NCI-H774 (cell line): ENCODE measurements at regions not wholly inside any gene's neighbourhood (a gene's known extent, or its start where the extent isn't known, plus 50 kb on each side); places are given as distances from the start of the nearest gene placed in this dataset.

ENCODE experiments used
- DNase-seq: peaks from one replicate; lab custom pipeline; 2025; lab: John Stamatoyannopoulos, UW

DNA sequence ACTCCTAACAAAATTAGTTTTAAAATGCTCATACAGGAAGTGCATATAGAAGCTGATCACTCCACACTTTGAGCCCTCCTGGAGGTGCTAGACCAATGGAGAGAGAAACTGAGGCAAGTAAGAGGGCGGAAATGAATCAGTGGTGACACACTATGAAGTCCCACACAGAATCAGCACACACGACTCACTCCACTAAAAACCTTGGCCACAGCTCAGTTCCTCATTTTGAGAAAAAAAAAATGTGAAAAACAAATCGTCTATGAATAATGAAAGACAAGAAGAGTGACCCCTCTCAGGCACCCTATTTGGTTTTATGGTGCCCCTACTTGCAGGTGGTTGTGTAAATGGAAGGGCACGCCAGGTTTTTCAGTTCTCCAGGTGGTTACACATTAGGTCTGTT is 675.1 kb upstream of the BRINP3 start:
- DNase-seq: no peak

DNA sequence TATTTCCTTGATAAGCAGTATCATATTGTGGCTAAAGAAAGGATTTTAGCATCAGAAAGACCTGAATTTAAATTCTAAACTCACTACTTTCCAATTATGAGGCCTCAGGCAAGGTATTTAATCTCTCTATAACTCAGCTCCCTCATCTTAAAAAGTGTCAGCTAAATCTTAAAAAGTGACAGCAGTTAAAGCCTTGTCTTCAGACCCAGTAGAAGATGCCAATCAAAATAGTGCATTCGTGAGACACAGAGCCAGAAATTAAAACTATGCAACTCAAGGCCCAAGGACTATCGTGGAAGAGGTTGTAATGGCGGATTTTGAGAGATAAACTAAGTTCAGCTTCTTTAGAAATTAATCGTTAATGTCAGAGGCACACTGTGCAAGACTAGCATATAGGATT is 677.5 kb upstream of the BRINP3 start:
- DNase-seq: no peak

DNA sequence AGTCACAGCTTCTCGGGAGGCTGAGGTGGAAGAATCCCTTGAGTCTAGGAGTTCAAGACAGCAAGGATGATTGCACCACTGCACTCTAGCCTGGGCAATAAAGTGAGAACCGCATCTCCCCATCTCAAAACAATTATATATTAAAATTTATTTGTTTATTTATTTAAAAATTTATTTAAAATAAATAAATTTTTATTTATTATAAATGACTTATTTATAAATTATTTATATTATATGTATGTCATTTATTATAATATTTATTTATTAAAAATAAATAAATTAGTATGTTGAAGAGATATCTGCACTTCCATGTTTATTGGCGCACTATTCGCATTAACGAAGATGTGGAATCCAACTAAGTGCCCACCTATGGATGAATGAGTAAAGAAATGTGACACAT is 683.2 kb upstream of the BRINP3 start:
- no peak for DNase-seq

DNA sequence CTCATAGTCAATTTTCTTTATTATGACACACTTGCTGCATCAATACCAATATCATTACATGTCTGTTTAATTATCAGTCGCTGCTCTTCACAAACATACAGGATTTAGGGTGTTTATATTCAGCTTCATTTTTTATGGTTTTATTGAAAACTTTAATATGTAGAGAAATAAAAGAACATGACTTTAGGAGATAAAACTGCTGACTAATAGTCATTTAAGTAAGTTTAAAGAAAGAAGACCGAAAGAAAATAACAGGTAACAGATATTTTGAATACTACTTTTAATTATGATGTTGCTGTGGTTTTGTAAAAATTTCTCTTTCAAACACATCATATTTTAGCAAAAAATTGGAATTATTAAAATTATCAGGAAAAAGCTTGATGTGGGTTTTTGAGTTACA is 685.1 kb upstream of the BRINP3 start:
- DNase-seq: no peak

DNA sequence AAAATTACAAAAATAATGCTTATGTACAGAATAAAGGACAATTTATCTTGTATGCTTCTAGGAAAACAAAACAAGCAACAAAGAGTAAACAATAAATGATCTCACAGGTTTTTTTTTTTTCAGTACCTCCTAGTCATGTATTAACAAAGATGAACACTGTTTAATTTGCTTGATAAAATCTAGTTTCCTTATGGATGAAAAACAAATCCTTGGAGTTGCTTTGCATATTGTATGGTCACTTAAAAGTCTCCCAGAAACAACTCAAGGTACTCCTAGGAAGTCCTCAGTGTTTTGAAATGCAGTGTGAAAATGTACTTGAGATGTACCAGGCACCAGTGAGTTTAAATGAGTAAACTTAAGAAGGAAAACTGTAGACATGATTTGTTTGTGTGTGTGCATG is 686.0 kb upstream of the BRINP3 start:
- no peak for DNase-seq

DNA sequence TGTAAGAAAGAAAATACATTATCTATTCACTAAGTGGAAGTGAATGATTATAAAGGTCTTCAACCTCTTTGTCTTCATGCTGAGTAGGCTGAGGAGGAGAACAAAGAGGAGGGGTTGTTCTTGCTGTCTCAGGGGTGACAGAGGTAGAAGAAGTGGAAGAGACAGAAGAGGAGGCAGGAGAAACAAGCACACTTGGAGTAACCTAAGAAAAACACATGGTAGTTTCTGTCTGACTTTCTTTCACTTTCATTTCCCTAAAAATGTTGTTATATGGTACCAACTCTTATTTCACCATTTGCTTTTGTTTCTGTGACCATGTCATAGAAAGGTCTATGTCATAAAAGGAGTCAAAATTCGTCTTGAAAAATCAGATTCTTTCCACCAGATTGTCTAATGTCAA is 696.6 kb upstream of the BRINP3 start:
- DNase-seq: no peak

DNA sequence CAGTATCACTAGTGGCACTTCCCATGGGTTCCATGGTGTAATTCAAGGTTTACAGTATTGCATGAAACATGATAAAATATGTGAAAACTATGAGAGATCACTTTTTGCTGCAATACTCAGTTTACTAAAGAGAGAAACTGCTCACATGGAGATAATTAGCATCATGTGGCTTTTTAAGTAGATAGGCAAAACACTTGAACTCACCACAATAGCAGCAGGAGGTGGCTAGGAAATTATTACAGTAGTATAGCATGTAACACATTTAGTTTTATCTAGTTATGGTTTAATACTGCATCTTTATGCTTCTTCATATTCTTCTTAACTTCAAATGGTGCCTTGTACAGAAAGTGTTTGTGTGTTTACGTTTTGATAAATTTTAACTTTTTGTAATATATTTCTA is 698.5 kb upstream of the BRINP3 start:
- no peak for DNase-seq

DNA sequence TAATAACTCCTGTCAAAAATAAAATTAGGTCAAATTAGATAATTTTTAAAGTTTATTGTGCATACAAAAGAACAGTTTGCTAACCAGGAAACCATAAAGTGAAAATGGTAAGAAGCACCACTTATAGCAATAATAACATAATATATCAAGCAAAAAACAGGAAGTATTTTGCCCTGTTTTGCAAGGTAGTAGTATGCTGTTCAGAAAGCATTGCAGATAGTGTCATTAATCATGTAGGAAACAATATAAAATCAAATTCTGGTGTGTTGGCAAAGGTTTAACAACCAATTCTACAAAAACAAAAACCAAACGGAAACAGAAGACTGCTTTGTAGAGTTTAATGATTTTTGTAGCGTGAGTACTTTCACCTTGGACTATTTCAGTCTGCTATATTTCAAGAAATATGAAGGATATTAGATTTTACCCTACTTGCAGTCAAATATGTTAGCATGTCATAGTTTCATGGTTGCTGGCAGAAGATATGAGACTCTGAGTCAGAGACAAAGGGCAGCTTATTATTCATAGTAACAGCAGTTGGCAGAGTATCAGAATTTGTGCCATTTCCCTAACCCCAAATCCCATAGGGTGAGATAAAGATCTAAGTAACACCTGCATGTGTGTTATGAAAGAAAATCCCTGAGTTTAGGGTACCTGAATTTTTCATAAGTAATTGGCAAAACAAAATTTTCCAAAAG is 729.0 kb upstream of the BRINP3 start:
- DNase-seq: no peak

DNA sequence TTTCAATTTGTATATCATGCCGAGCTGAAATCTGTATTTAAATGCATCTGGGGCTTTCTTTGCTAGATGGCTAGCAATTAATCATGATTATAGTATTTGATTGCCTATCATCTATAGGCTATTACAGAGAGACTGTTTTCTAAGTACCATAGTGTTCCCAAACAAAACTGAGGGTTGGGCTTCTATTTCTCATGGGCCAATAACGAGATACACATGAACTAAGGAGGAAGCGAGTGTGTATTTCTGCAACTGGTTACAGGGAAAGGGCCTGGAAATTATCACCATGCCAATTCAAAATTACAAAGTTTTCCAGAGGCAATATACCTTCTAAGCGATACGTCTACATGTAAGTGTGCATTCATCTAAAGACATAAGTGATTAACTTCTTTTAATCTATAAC is 744.5 kb upstream of the BRINP3 start:
- DNase-seq: no peak

DNA sequence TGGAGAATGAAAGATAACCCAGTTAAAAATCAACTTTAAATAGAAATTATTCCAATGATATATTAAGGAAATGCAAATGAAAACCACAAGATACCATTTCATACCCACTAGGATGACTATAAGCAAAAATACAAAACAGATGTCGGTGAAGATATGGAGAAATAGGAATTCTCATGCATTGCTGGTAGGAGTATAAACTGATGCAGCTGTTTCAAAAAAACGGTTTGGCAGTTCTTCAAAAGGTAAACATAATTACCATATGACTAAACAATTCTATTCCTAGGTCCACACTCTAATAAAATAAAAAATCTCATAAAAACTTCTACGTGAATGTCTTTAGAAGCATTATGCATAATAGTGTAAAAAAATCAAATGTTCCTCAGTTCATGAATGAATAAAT is 763.3 kb upstream of the BRINP3 start:
- no peak for DNase-seq

DNA sequence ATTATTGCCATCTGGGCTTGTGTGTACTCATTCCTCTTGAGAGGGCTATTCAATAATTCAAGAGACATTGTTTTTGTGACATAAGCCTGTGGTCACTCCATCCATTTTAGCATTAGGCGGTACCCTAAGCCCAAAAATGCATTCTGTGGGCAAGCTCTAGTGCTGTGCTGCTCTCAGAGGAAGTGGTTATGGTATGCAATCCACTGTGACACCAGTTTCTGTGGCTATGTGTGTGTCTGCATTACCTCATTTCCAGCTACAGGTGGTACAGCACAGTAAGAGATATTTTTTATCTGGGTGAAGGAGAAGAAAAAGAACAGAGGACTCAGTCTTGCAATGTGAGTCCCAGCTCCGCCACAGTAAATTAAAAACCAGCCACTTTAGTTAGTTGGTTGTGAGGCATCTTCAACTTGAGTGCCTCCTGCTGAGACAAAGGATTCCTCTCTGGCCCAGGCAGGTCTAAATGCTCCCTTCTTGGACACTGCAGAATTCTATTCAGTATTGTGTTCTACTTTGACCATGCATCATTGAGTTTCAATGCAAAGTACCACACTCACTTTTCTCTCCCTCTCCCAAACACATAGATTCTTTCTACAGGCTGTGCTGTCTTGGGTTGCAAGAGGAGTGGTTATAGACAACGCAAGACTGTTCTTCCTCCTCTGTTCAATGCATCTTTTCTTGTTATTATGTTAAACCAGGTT is 777.8 kb upstream of the BRINP3 start:
- no peak for DNase-seq

DNA sequence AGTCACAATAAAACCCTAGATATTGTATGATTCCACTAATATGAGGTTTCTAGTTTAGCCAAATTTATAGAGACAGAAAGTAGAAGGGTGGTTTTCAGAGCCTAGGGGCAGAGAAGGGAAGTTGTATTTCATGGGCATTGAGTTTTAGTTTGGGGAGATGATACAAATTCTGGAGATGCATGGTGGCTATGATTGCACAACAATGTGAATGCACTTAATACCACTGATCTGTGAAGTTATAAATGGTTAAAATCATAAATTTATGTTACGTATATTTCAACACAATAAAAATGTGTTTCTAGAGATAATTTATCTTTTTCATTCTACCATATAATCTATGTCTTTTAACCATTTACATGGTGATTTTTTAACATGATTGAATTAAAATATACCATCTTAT is 779.3 kb upstream of the BRINP3 start:
- DNase-seq: no peak

DNA sequence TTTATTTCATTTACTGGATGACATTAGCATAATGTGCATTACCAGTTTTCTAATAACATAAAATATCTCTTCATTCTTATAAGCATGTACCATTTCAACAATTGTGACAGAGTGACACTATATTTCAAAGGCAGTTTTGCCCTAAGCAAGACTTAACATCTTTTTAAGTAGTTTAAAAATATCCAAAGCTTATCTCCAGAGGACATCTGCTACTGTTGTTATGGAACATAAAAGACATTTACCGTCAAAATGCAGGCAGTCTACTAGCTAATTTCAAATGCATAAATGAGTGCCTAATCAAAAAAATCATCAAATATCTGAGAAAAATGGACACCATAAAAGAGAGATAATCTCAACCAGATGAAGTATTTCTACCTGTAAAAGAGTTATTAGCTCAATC is 782.4 kb upstream of the BRINP3 start:
- no peak for DNase-seq

DNA sequence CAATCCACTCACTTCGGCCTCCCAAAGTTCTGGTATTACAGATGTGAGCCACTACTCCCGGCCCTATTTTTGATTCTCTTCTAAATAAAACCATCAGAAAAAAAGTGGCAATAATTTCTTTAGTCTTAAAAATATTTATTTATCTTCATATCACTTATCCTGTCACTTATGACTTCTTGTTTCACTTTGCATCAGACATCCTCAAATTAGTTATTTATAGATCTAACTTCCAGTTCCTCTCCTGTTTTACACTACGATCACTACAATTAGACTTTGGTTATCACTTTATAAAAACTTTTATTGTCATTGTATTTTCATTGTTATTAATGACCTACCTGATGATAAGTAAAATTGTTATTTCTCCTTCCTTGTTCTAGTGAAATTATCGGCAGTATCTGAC is 783.4 kb upstream of the BRINP3 start:
- no peak for DNase-seq

DNA sequence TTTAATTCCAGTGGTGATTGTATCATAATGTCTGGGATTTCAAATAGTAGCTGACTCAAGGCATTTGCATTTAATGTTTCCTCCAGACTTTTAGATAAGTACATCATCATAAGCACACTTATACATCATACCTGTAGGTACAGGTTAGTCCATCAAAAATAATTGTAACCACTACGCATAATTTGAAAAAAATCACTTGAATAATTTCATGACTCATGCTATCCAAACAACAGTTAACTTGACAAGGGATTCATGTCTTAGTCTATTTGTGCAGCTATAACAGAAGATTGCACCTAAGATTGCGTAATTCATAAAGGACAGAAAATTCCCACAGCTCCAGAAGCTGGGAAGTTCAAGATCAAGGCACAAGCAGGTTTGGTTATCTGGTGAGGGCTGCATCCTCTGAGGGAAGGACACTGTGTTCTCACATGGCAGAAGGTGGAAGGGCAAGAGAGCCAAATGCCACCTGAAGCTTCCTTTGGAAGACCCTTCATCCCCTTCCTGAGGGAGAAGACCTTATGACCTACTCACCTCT is 801.7 kb upstream of the BRINP3 start:
- DNase-seq: no peak

DNA sequence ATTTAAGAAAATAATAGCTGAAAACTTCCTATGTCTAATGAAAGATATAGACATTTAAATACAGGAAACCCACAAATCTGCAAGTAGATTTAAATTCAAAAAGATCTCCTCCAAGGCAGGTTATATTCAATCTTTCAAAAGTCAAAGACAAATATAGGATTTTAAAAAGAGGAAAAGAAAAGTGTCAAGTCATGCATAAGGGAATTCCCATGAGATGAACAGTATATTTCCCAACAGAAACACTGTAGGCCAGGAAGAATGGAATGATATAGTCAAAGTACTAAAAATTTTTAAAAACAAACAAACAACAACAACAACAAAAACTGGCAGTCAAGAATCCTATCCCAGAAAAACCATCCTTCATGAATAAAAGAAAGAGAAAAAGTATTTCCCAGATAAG is 806.5 kb upstream of the BRINP3 start:
- no peak for DNase-seq

DNA sequence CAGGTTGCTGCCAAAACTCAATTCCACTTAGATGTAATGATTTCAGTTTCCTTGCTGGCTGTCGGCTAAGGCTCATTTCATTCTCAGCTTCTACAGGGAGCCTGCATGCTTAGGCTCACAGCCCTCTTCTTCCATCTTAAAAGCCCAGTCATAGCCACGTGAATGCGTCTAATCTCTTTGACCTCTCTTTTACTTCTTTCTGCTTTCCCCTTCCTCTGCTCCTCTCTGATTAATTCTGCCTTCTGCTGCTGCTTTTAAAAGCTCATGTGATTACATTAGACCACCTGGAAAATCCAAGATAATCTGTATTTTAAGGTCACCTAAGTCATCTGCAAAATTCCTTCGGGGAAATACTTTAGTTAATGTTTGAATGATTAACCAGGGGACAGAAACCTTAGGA is 812.8 kb upstream of the BRINP3 start:
- DNase-seq: no peak

DNA sequence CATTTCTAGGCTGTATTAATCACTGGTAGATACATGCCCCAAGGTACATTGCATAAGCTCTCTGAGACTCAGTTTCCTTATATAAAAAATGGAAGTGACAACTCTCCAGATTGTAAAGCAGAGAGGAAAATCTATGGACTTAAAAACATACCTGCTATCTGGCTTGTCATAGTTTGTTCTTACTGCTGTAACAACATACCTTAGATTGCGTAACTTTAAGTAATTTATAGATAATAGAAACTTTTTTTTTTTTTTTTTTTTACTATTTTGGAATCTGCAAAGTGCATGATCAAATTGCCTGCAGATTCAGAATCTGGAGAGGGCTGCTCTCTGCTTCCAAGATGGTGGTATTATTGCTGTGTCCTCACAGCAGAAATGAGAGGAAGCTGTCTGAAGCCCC is 827.7 kb upstream of the BRINP3 start:
- no peak for DNase-seq

DNA sequence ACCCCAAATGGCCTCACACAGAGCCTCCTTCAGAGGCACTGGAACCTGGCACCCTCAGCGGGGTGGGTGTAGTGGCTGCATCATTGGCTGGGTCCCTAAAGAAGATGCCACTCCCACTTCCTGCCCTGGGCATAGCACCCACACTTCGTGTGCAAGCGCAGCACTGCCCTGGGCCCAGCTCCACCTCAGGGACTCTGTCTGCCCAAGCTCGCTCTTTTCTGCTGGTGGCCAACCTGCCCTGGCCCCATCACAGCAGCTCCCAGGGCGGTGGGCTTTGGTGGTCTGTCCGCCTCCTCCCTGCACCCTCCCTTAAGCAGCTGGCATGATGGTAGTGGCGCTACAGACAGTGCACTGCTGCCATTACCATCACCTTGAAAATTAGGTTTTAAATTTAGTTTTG is 829.3 kb upstream of the BRINP3 start:
- no peak for DNase-seq

DNA sequence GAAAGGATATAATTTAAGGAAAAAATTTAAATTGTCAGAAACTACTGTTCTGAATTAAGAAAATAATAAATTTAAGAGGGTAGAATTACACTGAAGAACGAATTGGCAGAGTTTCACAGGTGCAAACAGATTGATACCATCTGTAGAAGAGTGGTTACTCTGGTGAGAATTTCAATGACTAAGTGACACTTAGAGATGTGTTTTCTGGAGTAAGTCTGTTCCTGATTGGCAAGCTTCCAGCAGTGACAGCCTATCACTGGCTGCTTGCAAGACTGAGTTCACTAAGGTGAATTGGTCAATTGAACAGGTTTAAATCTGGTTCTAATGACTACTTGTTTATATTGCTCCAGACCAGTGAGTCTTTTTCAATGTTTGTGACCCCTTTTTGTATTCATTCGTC is 838.2 kb upstream of the RGS18 start:
- no peak for DNase-seq

DNA sequence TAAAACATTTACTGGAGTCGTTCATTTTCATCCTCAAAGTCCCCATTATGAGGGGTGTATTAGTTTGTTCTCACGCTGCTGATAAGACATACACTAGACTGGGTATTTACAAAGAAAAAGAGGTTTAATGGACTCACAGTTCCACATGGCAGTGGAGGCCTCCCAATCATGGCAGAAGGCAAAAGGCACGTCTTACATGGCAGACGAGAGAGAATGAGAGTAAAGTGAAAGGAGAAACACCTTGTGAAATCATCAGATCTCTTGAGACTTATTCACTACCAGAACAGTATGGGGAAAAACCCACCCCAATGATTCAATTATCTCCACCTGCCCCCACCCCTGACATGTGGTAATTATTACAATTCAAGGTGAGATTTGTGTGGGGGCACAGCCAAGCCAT is 830.4 kb upstream of the RGS18 start:
- no peak for DNase-seq

DNA sequence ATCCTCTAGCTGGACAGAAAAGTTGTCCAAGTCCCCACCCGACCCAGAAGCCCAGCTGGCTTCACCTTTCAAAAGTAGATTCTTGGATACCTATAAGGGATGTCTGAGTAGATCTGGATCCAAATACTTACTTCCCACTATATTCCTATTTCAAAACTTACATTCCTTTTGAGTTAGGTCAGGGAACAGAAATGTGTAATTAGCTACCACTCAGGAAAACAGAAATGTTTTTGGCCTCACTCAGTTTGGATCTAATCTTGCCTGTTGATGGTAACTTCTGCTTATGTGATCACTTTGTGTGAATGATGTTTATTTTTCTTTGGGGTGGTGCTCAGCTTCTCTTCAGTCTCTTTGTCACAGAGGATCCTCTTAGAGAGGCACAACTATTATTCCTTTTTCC is 814.4 kb upstream of the RGS18 start:
- no peak for DNase-seq

DNA sequence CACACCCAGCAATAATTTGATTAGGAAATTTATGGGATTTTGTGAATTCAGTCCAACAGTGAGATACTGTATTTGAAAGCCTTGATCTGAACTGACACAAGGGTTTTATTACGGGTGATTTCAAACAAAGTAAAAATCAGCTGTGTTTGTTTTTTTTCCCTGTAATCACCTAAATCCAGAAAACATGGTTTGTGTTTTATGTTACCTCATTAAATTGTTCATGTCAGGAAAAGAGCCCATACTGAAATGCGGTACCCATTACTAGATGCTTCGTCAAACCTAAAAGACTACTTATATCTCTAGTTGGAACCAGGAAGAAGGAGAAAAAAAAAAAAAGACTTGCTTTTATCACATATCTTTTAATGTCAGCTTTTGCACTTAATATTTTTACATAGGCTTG is 811.9 kb upstream of the RGS18 start:
- no peak for DNase-seq

DNA sequence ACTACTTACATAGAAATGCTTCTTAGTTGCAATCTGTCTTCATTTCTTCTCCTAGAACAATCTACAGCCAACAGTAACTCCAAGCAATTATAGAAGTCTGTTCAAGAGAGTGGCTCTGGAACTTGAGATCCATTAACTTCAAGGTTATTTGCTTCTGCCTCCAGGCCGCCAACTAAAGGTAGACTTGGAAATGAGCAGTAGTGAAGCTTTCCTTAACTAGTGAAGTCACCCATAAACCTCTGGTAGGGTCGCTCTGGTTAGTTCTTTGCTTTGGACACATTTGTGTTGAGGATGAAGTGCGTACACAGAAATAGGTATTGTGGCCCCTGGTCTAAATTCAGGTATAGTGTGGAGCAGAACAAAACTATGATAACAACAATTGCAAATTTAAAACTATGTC is 809.9 kb upstream of the RGS18 start:
- DNase-seq: no peak
